ENCODE measurements at regions not wholly inside any gene's neighbourhood (a gene's known extent, or its start where the extent isn't known, plus 50 kb on each side); places are given as distances from the start of the nearest gene placed in this dataset.

DNA sequence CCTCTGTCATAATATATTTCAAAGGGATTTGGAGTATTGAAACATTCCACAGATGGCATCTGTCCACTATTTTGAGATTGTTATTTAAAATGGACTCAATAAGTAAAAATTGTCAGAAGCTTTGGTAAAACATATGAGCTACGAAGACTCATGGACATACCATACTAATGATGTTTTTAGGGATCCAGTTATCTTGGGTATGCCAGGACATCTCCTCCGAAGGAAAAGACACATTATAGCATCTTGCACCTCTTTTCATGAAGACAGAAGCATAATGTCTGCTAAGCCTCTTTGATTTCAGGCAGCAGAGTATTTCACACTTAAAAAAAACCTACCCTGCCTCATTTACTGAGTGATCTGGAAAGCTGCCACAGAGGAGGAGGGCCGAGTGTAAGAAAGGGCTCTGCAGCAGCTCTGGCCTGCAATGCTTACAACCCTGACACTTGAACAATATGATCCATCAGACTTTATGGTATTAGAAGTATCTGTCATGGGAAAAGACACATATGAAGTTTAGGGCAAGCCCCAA is 284.8 kb downstream of the TUSC7 start:
- 0% methylated on average over 3 of the region's 3 CpGs for WGBS (ENCODE audit: insufficient coverage, low coverage, missing lambda C conversion rate)
- POLR2A ChIA-PET: no interaction called here
- no peak for TF ChIP-seq ERF (CRISPR knock-in tag; IDR thresholded peaks at IDR 0.05)
- TF ChIP-seq RBM39 (optimal IDR thresholded peaks at IDR 0.05; ENCODE audit: low read depth, low read length): no peak
- no peak for TF ChIP-seq TRIM28 (IDR thresholded peaks at IDR 0.05)
- TF ChIP-seq, protein P1, sequence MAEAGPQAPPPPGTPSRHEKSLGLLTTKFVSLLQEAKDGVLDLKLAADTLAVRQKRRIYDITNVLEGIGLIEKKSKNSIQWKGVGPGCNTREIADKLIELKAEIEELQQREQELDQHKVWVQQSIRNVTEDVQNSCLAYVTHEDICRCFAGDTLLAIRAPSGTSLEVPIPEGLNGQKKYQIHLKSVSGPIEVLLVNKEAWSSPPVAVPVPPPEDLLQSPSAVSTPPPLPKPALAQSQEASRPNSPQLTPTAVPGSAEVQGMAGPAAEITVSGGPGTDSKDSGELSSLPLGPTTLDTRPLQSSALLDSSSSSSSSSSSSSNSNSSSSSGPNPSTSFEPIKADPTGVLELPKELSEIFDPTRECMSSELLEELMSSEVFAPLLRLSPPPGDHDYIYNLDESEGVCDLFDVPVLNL (CRISPR knock-in tag; IDR thresholded peaks at IDR 0.05; ENCODE audit: low read depth): no peak
- no peak for TF ChIP-seq GATAD2B (IDR thresholded peaks at IDR 0.05; ENCODE audit: borderline replicate concordance)
- TF ChIP-seq C11orf30 (IDR thresholded peaks at IDR 0.05; ENCODE audit: low read depth): no peak
- TF ChIP-seq, protein P2, sequence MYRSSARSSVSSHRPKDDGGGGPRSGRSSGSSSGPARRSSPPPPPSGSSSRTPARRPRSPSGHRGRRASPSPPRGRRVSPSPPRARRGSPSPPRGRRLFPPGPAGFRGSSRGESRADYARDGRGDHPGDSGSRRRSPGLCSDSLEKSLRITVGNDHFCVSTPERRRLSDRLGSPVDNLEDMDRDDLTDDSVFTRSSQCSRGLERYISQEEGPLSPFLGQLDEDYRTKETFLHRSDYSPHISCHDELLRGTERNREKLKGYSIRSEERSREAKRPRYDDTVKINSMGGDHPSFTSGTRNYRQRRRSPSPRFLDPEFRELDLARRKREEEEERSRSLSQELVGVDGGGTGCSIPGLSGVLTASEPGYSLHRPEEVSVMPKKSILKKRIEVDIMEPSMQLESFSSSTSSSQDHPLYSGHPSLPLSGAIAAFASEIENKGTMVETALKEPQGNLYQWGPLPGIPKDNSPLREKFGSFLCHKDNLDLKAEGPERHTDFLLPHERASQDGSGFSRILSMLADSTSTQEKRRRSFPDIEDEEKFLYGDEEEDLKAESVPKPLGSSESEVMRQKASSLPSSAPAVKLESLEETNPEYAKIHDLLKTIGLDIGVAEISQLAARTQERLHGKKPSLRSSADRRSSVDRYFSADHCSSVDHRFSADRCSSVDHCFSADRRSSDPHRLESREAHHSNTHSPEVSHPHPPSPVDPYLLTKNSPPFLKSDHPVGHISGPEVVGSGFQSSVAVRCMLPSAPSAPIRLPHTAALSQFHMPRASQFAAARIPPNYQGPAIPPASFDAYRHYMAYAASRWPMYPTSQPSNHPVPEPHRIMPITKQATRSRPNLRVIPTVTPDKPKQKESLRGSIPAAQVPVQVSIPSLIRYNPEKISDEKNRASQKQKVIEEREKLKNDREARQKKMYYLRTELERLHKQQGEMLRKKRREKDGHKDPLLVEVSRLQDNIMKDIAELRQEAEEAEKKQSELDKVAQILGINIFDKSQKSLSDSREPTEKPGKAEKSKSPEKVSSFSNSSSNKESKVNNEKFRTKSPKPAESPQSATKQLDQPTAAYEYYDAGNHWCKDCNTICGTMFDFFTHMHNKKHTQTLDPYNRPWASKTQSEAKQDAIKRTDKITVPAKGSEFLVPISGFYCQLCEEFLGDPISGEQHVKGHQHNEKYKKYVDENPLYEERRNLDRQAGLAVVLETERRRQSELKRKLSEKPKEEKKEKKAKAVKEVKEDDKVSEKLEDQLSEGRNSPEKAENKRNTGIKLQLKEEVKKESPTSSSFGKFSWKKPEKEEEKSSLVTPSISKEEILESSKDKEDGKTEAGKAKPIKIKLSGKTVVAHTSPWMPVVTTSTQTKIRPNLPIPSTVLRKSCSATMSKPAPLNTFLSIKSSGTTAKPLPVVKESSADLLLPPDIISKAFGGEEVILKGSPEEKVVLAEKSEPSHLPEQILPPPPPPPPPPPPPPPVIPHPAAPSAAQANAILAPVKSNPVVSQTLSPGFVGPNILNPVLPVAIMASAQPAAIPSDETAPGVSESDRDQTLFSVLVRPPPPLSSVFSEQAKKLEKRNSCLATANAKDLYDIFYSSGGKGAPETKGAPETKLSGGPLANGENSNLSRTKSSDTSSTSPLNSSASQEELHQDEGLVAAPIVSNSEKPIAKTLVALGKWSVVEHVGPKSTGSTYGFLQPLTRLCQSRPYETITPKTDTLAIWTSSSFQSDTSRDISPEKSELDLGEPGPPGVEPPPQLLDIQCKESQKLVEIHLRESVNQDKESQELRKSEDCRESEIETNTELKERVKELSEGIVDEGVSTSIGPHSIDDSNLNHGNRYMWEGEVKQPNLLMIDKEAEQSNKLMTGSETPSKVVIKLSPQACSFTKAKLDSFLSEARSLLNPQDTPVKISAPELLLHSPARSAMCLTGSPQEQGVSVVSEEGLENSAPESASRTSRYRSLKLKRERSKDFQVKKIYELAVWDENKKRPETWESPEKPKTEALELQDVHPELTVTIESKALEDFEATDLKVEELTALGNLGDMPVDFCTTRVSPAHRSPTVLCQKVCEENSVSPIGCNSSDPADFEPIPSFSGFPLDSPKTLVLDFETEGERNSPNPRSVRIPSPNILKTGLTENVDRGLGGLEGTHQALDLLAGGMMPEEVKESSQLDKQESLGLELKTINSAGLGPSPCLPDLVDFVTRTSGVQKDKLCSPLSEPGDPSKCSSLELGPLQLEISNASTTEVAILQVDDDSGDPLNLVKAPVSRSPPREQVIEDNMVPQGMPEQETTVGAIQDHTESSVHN (IDR thresholded peaks at IDR 0.05; ENCODE audit: borderline replicate concordance in 1 of 2, low read depth in 1 of 2): no peak
- Histone ChIP-seq H3K27ac (ENCODE audit: extremely low read depth, low read depth, low read length) (no peak overlapping the region), H3K36me3 (ENCODE audit: control insufficient read depth, insufficient read depth, low read length) (no peaks in the 10 kb centered on the region), H3K4me1 (replicated peaks in 1 of 2; ENCODE audit: control insufficient read depth in 2 of 2, insufficient read depth in 2 of 2, low read length in 2 of 2) (no peaks in the 10 kb centered on the region), H3K4me3 (no peak overlapping the region), H2AFZ (ENCODE audit: low read depth, low read length) (no peak overlapping the region), H3K9me3 (replicated peaks; ENCODE audit: control insufficient read depth, insufficient read depth, low read depth, low read length) (no peaks in the 10 kb centered on the region), H3K9me1 (ENCODE audit: control insufficient read depth, insufficient read depth, low read length) (no peaks in the 10 kb centered on the region), H3K4me2 (ENCODE audit: insufficient read depth, low read length) (no peak overlapping the region), H3K27me3 (ENCODE audit: control insufficient read depth in 2 of 2, insufficient read depth in 2 of 2, low read length in 2 of 2) (no peaks in the 10 kb centered on the region), H3K9ac (ENCODE audit: insufficient read depth in 1 of 2, low read depth in 2 of 2, low read length in 2 of 2) (no peak overlapping the region), H3K79me2 (ENCODE audit: control insufficient read depth, insufficient read depth, low read length) (no peaks in the 10 kb centered on the region), H4K20me1 (replicated peaks; ENCODE audit: control insufficient read depth, insufficient read depth, low read length) (no peaks in the 10 kb centered on the region)
- FAIRE-seq: no peak
- ATAC-seq: no peak
- CTCF ChIA-PET (ENCODE audit: low intra/inter-chr PET ratio): no interaction called here
- DNase-seq (ENCODE audit: extremely low read depth in 1 of 4, low spot score in 3 of 4): no peak
- intact Hi-C loops (cut with micrococcal nuclease): no loop called here
- in situ Hi-C loops (cut with MboI): no loop called here
- BruUV-seq (replicated peaks): no TSS peak

All from K562 (cell line).